NB4 (cell line): ENCODE measurements at regions not wholly inside any gene's neighbourhood (a gene's known extent, or its start where the extent isn't known, plus 50 kb on each side); places are given as distances from the start of the nearest gene placed in this dataset.

Experiments used
- DNase-seq: peaks from one replicate; pipeline ENCODE4 v3.0.0; 2010; ENCODE audit warnings: low read depth
- H3K4me3 ChIP-seq: one replicate; pipeline ENCODE4 v1.5.1; 2011; ENCODE audit warnings: mild to moderate bottlenecking, low read depth, low read length, moderate library complexity
- MYC ChIP-seq: IDR thresholded peaks from 2 replicates; pipeline ENCODE4 v1.6.1; 2011; ENCODE audit warnings: low read depth, low read length
- POLR2A ChIP-seq: IDR thresholded peaks from 2 replicates; pipeline ENCODE4 v1.6.1; 2011; ENCODE audit warnings: mild to moderate bottlenecking; ENCODE audit not compliant: insufficient read length; ENCODE audit errors: extremely low read depth
- TF ChIP-seq, protein P1 (sequence below): IDR thresholded peaks from one replicate; pipeline ENCODE4 v1.5.1; 2012; ENCODE audit warnings: low read depth, low read length
- TF ChIP-seq, protein P2 (sequence below): IDR thresholded peaks from 2 replicates; pipeline ENCODE4 v1.6.1; 2011; ENCODE audit warnings: low read depth, low read length

DNA sequence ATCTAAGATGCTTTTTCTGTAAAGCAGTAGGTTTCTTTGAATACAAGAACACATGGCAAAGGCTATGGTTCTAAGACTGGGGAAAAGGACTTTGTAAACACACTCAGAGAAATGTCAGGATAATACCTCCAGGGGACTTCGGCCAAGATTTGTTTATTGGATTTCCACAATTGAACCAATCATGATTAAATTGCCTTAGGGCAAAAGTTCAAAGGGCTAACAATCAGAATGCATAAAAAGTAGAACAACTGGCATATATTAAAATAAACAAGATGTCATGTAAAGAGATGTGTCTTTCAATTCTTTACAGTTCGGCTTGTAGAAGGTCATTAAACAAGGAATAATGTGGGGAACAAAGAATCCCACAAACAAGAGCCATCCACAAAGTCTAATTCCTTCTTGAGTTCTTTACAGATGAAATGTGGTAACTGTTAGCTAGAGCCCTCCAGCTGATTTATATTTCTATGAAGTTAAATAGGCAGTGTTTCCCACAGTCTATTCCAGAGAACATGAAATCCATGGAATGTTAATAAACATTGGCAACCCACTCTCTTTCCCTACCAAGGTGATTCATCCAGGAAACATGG, 565.5 kb downstream of the ZNF608 start:
- no peak overlapping the region for H3K4me3 ChIP-seq
- TF ChIP-seq, protein P1, sequence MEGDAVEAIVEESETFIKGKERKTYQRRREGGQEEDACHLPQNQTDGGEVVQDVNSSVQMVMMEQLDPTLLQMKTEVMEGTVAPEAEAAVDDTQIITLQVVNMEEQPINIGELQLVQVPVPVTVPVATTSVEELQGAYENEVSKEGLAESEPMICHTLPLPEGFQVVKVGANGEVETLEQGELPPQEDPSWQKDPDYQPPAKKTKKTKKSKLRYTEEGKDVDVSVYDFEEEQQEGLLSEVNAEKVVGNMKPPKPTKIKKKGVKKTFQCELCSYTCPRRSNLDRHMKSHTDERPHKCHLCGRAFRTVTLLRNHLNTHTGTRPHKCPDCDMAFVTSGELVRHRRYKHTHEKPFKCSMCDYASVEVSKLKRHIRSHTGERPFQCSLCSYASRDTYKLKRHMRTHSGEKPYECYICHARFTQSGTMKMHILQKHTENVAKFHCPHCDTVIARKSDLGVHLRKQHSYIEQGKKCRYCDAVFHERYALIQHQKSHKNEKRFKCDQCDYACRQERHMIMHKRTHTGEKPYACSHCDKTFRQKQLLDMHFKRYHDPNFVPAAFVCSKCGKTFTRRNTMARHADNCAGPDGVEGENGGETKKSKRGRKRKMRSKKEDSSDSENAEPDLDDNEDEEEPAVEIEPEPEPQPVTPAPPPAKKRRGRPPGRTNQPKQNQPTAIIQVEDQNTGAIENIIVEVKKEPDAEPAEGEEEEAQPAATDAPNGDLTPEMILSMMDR, result no peak
- no peak for TF ChIP-seq MYC
- TF ChIP-seq, protein P2, sequence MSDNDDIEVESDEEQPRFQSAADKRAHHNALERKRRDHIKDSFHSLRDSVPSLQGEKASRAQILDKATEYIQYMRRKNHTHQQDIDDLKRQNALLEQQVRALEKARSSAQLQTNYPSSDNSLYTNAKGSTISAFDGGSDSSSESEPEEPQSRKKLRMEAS, result no peak
- TF ChIP-seq POLR2A, result no peak
- DNase-seq, result no peak

DNA sequence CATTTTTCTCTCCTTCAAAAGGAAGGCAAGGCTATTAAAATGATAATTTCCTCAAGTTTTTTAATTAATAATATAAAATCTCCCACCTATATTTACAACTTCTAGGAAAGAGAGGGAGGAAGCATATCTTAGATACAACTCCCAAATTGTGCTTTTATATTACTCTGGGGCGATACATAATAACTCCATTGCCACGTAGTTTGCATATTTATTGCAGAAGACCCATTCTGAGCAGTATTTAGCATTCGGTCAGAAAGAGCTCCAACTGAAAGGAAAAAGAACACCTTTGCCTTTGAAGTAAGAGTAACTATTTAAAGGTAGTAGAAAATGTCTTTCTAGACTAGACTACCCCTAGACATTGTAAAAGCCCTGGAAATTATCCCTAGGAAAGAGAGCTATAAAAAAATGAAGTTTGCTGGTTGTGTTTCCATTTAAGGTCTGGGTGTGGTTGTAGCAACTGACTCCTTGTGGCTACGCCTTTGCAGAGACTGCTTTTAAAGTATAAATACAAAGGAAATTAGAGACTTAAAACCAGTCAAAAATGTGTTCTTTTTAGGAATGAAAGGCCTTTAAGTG, 566.1 kb downstream of the ZNF608 start:
- no peak overlapping the region for H3K4me3 ChIP-seq
- no peak for TF ChIP-seq MYC
- TF ChIP-seq, protein P2, result no peak
- TF ChIP-seq POLR2A, result no peak
- TF ChIP-seq, protein P1, result no peak
- DNase-seq, result no peak

DNA sequence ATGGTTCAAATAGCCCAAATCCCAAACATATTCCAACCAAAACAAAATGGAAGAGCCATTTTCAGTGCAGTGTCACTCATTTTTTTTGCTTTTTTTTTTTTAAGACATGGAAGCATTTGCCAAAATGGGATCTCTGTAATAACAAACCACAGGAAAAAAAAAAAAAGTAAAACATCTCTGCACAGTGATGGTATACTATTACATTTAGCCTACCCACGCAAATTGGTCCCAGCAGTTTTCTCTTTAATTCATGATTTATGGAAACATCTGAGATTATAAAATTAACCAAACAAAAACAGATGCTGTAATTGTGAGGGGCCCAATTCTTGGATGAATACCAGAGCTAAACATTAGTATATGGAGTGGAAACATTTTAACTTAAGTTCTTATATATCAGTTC, 566.6 kb downstream of the ZNF608 start:
- no peak for DNase-seq
- H3K4me3 ChIP-seq, result no peak overlapping the region
- TF ChIP-seq MYC (no peak), POLR2A (no peak)
- TF ChIP-seq, protein P2, result no peak
- TF ChIP-seq, protein P1, result no peak

DNA sequence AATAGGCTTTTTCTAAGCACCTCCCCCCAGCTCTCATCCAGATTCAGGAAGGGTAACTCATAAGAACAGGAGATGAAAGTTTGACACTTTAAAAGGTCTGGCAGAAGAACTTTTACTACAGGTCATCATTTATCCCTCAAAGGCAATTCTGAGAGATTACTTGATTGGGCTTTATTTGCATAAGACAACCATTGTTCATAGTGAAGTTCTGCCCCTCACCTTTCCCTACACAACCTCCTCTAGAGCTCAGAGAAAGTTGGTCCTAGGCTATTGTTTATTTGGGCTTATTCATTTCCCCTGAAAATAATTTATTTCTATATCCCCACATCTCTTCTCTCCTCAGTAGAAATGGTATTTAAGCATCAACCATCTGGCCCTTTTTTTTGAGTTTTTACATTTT, 568.4 kb downstream of the ZNF608 start:
- TF ChIP-seq, protein P1, result no peak
- TF ChIP-seq MYC (no peak), POLR2A (no peak)
- TF ChIP-seq, protein P2, result no peak
- H3K4me3 ChIP-seq, result no peak overlapping the region
- DNase-seq, result no peak

DNA sequence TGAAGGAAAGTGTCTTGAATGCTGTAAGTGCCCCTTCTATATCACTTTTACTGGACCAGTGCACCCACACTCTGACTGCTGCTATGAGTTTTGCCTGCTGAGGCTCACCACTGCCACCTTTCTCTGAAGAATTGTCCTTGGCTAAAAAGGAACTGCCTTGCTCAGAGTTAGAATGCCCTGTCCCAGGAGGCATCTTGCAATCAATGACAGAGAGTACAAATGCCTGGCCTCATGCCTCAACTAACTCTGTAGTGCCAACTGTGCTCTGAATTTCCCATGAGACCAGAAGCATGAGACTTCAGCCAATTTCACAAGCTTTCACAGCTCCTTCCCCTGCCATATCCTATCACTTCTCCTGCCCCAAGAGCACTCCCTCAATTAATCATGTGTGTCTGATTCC, 569.7 kb downstream of the ZNF608 start:
- H3K4me3 ChIP-seq, result no peak overlapping the region
- peak; percentile 8 for DNase-seq
- TF ChIP-seq, protein P1, result no peak
- TF ChIP-seq, protein P2, result no peak
- TF ChIP-seq MYC (no peak), POLR2A (no peak)

DNA sequence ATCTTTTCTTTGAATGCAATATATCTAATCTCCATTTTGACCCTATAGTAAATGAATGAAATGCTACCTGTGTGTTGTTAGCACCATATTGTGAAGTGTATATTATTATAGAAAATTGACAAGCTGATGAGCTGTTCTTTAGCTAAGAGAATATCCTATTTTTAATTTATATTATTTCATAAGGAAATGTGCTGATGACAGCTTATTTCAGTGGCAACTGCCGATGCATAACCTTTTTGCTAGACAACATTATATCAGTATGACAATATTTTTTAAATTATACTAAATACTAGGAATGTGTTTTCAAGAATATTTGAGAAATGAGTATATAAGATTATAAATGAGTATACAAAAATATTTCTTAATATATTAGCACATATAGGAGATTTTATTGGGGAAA, 573.1 kb downstream of the ZNF608 start:
- no peak for DNase-seq
- no peak overlapping the region for H3K4me3 ChIP-seq
- TF ChIP-seq, protein P2, result no peak
- TF ChIP-seq POLR2A (no peak), MYC (no peak)
- TF ChIP-seq, protein P1, result no peak
